ENCODE measurements at regions not wholly inside any gene's neighbourhood (a gene's known extent, or its start where the extent isn't known, plus 50 kb on each side); places are given as distances from the start of the nearest gene placed in this dataset.

DNA sequence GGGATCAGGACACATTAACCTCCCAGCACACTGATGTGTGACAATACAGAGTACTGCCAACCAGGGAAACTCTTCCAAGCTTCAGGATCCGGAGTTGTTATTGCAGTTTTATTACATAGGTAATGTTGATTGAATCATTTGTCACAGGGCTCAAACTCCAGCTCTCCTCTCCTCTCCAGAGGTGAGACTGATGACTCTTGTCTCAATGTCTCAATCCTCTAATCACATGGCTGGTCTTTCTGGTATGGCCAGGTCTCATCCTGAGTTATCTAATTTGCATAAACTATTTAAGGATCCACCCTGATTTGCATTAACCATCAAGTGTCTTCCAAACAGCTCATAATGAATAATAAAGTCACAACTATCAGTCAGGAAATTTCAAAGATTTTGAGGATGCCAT, 522.6 kb upstream of the PCDH9 start:
- Histone ChIP-seq H3K27me3 (replicated peaks; ENCODE audit: control insufficient read depth, insufficient read depth, low read length) (no peaks in the 10 kb centered on the region), H3K36me3 (ENCODE audit: control insufficient read depth, insufficient read depth, low read length) (no peaks in the 10 kb centered on the region), H3K4me3 (replicated peaks; ENCODE audit: low read depth, low read length) (no peak overlapping the region)
- no peak for DNase-seq (ENCODE audit: extremely low read depth, insufficient read length)
- TF ChIP-seq, protein P1, sequence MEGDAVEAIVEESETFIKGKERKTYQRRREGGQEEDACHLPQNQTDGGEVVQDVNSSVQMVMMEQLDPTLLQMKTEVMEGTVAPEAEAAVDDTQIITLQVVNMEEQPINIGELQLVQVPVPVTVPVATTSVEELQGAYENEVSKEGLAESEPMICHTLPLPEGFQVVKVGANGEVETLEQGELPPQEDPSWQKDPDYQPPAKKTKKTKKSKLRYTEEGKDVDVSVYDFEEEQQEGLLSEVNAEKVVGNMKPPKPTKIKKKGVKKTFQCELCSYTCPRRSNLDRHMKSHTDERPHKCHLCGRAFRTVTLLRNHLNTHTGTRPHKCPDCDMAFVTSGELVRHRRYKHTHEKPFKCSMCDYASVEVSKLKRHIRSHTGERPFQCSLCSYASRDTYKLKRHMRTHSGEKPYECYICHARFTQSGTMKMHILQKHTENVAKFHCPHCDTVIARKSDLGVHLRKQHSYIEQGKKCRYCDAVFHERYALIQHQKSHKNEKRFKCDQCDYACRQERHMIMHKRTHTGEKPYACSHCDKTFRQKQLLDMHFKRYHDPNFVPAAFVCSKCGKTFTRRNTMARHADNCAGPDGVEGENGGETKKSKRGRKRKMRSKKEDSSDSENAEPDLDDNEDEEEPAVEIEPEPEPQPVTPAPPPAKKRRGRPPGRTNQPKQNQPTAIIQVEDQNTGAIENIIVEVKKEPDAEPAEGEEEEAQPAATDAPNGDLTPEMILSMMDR (IDR thresholded peaks at IDR 0.05; ENCODE audit: insufficient read depth, low read length, poor library complexity, severe bottlenecking) = no peak

GRCh38 chr13:67742478-67742877, 512.3 kb upstream of the PCDH9 start:
- no peaks in the 10 kb centered on the region for H3K27me3 ChIP-seq (replicated peaks; ENCODE audit: control insufficient read depth, insufficient read depth, low read length)
- no peaks in the 10 kb centered on the region for H3K36me3 ChIP-seq (ENCODE audit: control insufficient read depth, insufficient read depth, low read length)
- no peak for DNase-seq (ENCODE audit: extremely low read depth, insufficient read length)
- TF ChIP-seq, protein P1 (IDR thresholded peaks at IDR 0.05; ENCODE audit: insufficient read depth, low read length, poor library complexity, severe bottlenecking) = no peak
- H3K4me3 ChIP-seq (replicated peaks; ENCODE audit: low read depth, low read length) = no peak overlapping the region

DNA sequence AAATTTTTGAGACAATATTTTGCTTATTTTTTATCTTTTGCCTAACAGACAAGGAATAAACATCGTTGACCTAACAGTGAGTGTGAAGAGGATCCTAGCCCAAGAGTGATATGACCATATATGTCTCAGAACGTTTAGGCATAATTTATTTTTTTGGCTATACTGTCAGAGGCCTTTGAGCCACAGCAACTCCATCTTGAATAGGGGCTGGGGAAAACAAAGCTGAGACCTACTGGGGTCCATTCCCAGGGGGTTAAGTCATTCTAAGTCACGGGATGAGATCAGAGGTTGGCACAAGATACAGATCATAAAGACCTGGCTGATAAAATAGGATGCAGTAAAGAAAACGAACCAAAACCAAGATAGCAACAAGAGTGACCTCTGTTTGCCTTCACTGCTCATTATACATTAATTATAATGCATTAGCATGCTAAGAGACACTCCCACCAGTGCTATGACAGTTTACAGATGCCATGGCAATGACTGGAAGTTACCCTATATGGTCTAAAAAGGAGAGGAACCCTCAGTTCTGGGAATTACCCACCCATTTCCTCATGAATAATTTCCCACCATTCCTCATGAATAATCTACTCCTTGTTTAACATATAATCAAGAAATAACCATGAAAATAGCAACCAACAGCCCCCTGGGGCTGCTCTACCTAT, 510.9 kb upstream of the PCDH9 start:
- H3K27me3 ChIP-seq (replicated peaks; ENCODE audit: control insufficient read depth, insufficient read depth, low read length) = no peaks in the 10 kb centered on the region
- H3K4me3 ChIP-seq (replicated peaks; ENCODE audit: low read depth, low read length) = no peak overlapping the region
- no peaks in the 10 kb centered on the region for H3K36me3 ChIP-seq (ENCODE audit: control insufficient read depth, insufficient read depth, low read length)
- TF ChIP-seq, protein P1 (IDR thresholded peaks at IDR 0.05; ENCODE audit: insufficient read depth, low read length, poor library complexity, severe bottlenecking) = no peak
- DNase-seq (ENCODE audit: extremely low read depth, insufficient read length) = no peak

GRCh38 chr13:67736646-67737420, 506.7 kb upstream of the PCDH9 start:
- no peaks in the 10 kb centered on the region for H3K27me3 ChIP-seq (replicated peaks; ENCODE audit: control insufficient read depth, insufficient read depth, low read length)
- H3K4me3 ChIP-seq (replicated peaks; ENCODE audit: low read depth, low read length) = no peak overlapping the region
- no peak for DNase-seq (ENCODE audit: extremely low read depth, insufficient read length)
- no peaks in the 10 kb centered on the region for H3K36me3 ChIP-seq (ENCODE audit: control insufficient read depth, insufficient read depth, low read length)
- TF ChIP-seq, protein P1 (IDR thresholded peaks at IDR 0.05; ENCODE audit: insufficient read depth, low read length, poor library complexity, severe bottlenecking) = no peak

- DNase-seq (ENCODE audit: extremely low read depth, insufficient read length) = no peak
- Histone ChIP-seq H3K27me3 (replicated peaks; ENCODE audit: control insufficient read depth, insufficient read depth, low read length) (no peaks in the 10 kb centered on the region), H3K36me3 (ENCODE audit: control insufficient read depth, insufficient read depth, low read length) (no peaks in the 10 kb centered on the region), H3K4me3 (replicated peaks; ENCODE audit: low read depth, low read length) (no peak overlapping the region)
- TF ChIP-seq, protein P1 (IDR thresholded peaks at IDR 0.05; ENCODE audit: insufficient read depth, low read length, poor library complexity, severe bottlenecking) = no peak
Observed at GRCh38 chr13:67735651-67736050, 505.5 kb upstream of the PCDH9 start.
